HCT116 (cell line): ENCODE measurements at regions not wholly inside any gene's neighbourhood (a gene's known extent, or its start where the extent isn't known, plus 50 kb on each side); places are given as distances from the start of the nearest gene placed in this dataset.

Experiments used
- CTCF ChIP-seq, 3 experiments: fragments of 200-600 bp in 1 of 3; sonication (generic) in 1 of 3; IDR thresholded peaks in 2 of 3; conservative IDR thresholded peaks in 1 of 3; 2 replicates each; pipeline ENCODE4 v1.5.1; 2012 to 2017; ENCODE audit warnings: low read depth in 2 of 3, low read length in 2 of 3, antibody characterized with exemption in 1 of 3, borderline replicate concordance in 1 of 3, control low read depth in 1 of 3, mild to moderate bottlenecking in 1 of 3, mixed read lengths in 1 of 3, mixed run types in 1 of 3, moderate library complexity in 1 of 3; ENCODE audit not compliant: insufficient read depth in 1 of 3
- EZH2 ChIP-seq: fragments of 200-600 bp; sonication (generic); IDR thresholded peaks from 2 replicates; pipeline ENCODE4 v1.6.1; 2017; ENCODE audit warnings: antibody characterized with exemption, mixed run types
- JUND ChIP-seq: IDR thresholded peaks from 2 replicates; pipeline ENCODE4 v1.6.1; 2012
- MAX ChIP-seq: IDR thresholded peaks from 2 replicates; pipeline ENCODE4 v1.6.1; 2012
- POLR2A ChIP-seq: IDR thresholded peaks from 2 replicates; pipeline ENCODE4 v1.7.0; 2011; ENCODE audit warnings: borderline replicate concordance; ENCODE audit not compliant: insufficient read depth, insufficient read length; ENCODE audit errors: extremely low read depth
- POLR2AphosphoS5 ChIP-seq: IDR thresholded peaks from 2 replicates; pipeline ENCODE4 v1.6.1; 2011; ENCODE audit warnings: mild to moderate bottlenecking, low read depth, low read length, moderate library complexity
- REST ChIP-seq: IDR thresholded peaks from 2 replicates; pipeline ENCODE4 v1.6.1; 2012; ENCODE audit warnings: low read depth
- TCF7L2 ChIP-seq: IDR thresholded peaks from 2 replicates; pipeline ENCODE4 v1.7.0; 2011; ENCODE audit warnings: borderline replicate concordance, inconsistent platforms; ENCODE audit not compliant: insufficient read depth, insufficient read length; ENCODE audit errors: extremely low read depth
- ZBTB33 ChIP-seq: IDR thresholded peaks from 2 replicates; pipeline ENCODE4 v1.6.1; 2011; ENCODE audit warnings: mild to moderate bottlenecking, low read length, moderate library complexity; ENCODE audit not compliant: insufficient replicate concordance; ENCODE audit errors: extremely low read depth
- ZFX ChIP-seq: fragments of 450-650 bp; IDR thresholded peaks from 2 replicates; pipeline ENCODE4 v1.6.1; 2017

- TF ChIP-seq EZH2, result no peak
- no peak for TF ChIP-seq CTCF (IDR thresholded peaks at IDR 0.05 in 2 of 3, conservative IDR thresholded peaks at IDR 0.05 in 1 of 3; ENCODE audit: borderline replicate concordance in 1 of 3, insufficient read depth in 1 of 3, low read depth in 2 of 3, low read length in 2 of 3)
- TF ChIP-seq TCF7L2, result no peak
- no peak for TF ChIP-seq ZBTB33
- no peak for TF ChIP-seq POLR2A
- no peak for TF ChIP-seq REST
- no peak for TF ChIP-seq MAX
- no peak for TF ChIP-seq POLR2AphosphoS5
- TF ChIP-seq ZFX, result no peak
- TF ChIP-seq JUND, result no peak
Measured at GRCh38 chr5:85604786-85605185, 1013.0 kb upstream of the COX7C start.
